AG09309 (cell line): ENCODE measurements at regions not wholly inside any gene's neighbourhood (a gene's known extent, or its start where the extent isn't known, plus 50 kb on each side); places are given as distances from the start of the nearest gene placed in this dataset.

Source experiments
- DNase-seq: peaks from one replicate; pipeline ENCODE4 v3.0.0-alpha.2; 2010; ENCODE audit warnings: low read depth
- H3K4me3 ChIP-seq: 2 replicates; pipeline ENCODE4 v1.5.1; 2011; ENCODE audit warnings: mild to moderate bottlenecking, low read depth, low read length, moderate library complexity; ENCODE audit not compliant: control insufficient read depth
- TF ChIP-seq, protein P1 (sequence below): IDR thresholded peaks from 2 replicates; pipeline ENCODE4 v1.5.1; 2011; ENCODE audit warnings: mild to moderate bottlenecking, low read depth, low read length, inconsistent platforms; ENCODE audit not compliant: insufficient read depth, control insufficient read depth; ENCODE audit errors: missing control alignments

DNA sequence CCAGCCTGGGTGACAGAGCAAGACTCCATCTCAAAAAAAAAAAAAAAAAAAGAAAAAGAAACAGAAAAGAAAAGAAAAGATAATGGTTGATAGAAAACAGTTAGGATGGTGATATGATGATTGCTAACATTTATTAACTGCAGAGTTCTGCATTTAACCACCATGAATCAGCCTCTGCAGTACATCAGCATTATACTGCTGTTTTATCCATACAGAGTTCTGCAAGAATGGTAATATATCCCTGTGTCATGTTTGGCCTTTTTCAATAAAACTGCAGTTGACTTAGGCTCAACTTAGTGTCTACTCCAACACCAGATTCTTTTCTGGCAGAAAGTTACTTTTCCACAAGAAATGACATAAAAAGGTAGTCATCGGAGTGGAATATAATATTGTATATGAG is 62.6 kb downstream of the DUSP6 start:
- no peak overlapping the region for H3K4me3 ChIP-seq
- TF ChIP-seq, protein P1, sequence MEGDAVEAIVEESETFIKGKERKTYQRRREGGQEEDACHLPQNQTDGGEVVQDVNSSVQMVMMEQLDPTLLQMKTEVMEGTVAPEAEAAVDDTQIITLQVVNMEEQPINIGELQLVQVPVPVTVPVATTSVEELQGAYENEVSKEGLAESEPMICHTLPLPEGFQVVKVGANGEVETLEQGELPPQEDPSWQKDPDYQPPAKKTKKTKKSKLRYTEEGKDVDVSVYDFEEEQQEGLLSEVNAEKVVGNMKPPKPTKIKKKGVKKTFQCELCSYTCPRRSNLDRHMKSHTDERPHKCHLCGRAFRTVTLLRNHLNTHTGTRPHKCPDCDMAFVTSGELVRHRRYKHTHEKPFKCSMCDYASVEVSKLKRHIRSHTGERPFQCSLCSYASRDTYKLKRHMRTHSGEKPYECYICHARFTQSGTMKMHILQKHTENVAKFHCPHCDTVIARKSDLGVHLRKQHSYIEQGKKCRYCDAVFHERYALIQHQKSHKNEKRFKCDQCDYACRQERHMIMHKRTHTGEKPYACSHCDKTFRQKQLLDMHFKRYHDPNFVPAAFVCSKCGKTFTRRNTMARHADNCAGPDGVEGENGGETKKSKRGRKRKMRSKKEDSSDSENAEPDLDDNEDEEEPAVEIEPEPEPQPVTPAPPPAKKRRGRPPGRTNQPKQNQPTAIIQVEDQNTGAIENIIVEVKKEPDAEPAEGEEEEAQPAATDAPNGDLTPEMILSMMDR: no peak
- no peak for DNase-seq

DNA sequence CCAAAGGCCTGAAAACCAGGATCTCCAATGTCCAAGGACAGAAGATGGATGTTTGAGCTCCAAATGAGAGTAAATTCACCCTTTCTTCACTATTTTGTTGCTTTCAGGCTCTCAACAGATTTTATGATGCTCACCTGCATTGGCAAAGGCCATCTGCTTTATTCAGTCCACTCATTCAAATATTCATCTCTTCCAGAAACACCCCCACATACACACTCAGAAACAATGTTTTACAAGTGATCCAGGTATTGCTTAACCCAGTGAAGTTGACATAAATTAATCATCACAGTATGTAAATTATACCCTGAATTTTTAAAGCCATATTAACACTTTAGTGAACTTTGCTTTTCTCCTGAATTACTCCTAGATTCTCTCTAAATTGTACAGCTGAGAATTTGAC is 63.3 kb downstream of the DUSP6 start:
- no peak for DNase-seq
- no peak overlapping the region for H3K4me3 ChIP-seq
- TF ChIP-seq, protein P1: no peak

DNA sequence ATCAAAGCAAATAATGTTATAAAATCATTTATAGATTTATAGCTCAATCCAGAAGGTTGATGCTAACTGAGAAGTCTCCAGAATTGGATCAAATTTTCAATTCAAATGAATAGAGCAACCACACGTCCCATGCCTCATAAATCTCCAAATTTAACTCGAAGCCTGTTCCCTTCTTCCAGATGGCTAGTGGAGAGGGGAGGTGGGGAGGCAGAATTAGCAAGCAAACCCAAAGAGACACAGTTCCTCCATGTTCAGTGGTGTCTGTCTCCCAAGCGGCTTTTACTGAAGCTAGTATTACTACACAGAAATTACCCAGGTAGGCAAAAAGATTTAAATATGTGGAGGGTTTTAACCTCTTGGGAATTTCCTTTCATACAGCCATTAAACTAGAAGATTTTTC is 65.8 kb downstream of the DUSP6 start:
- no peak overlapping the region for H3K4me3 ChIP-seq
- TF ChIP-seq, protein P1: no peak
- DNase-seq: no peak

DNA sequence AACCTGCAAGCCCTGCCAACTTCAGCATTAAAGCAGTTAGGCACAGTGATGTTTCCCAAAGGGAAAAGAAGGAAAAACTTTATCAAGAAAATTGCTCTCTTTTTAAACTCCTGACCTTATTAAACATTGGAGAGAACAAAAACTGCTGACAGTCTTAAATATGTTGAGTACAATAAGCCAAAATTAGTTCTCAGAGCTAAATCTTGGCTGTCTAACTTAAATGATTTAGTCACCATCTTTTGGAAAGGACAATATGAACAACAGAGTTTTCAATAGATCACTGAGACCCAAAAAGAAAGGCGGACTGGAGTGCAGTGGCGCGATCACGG is 70.8 kb downstream of the DUSP6 start:
- TF ChIP-seq, protein P1: no peak
- no peak overlapping the region for H3K4me3 ChIP-seq
- DNase-seq: no peak

DNA sequence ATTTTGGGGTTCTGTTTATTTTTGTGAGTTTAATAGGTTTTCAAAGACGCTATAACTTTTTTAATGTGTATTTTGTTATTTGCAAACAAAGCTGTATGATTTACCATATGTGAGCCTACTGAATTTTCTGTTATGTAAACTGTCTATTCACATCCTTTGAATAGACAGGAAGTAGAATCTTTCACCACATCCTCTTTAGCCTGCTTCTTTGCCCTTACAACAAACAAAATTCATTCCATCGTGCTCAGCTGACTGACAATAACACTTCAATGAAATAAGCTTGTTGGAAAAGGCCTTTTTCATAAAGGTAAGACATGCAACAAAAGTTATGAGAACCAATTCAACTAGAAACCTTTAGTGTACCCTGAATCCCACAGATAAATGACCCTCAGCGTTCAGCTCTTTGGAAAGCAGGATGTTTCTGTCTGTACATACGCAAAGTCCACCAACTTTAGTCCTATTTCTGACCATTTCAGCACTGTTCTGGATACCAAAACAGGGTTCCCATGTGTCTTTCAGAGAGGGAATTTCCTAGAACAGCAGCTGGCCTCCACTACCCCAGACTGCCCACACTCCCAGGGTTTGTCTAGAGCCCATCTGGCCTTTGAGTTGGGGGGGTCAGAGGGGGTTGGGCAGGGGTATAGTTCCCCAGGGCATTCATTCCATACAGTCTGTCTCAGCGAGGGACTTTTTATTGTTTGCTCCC is 71.3 kb downstream of the DUSP6 start:
- DNase-seq: no peak
- TF ChIP-seq, protein P1: no peak

DNA sequence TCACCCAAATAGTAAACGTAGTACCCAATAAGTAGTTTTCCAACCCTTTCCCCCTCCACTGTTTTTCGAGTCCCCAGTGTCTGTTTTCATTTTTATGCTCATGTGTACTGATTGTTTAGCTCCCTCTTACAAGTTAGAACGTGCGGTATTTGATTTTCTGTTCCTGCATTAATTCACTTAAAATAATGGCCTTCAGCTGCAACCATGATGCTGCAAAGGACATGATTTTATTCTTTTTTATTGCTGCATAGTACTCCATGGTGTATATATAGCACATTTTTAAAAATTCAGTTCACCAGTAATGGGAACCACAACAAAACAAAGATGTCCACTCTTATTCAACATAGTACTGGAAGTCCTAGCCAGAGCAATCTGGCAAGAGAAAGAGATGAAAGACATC is 72.8 kb downstream of the DUSP6 start:
- TF ChIP-seq, protein P1: no peak

More for the DNA sequence above, 71.3 kb downstream of the DUSP6 start:
- H3K4me3 ChIP-seq: no peak overlapping the region

More for the DNA sequence above, 72.8 kb downstream of the DUSP6 start:
- no peak overlapping the region for H3K4me3 ChIP-seq
- DNase-seq: no peak
